ENCODE measurements at regions not wholly inside any gene's neighbourhood (a gene's known extent, or its start where the extent isn't known, plus 50 kb on each side); places are given as distances from the start of the nearest gene placed in this dataset.

- POLR2A ChIA-PET = no interaction called here
- dilution Hi-C loops (cut with MboI; ENCODE audit: extremely low pct_ligation_motif_present, low sequenced_read_pairs) = no loop called here
- FAIRE-seq = no peak
These were observed 564.8 kb downstream of the MED13L start for GRCh38 chr12:115712676-115713075.

More at GRCh38 chr12:115712676-115713075, 564.8 kb downstream of the MED13L start:
- TF ChIP-seq FOS (IDR thresholded peaks at IDR 0.05; ENCODE audit: borderline replicate concordance, insufficient read depth, low read length) (no peak), MYC (IDR thresholded peaks at IDR 0.05; ENCODE audit: low read depth, low read length) (no peak), EZH2 (IDR thresholded peaks at IDR 0.05; ENCODE audit: borderline replicate concordance, low read depth, low read length, severe bottlenecking) (no peak), GATA2 (IDR thresholded peaks at IDR 0.05; ENCODE audit: insufficient read depth, insufficient read length, low read depth, low read length) (no peak), CTCF (IDR thresholded peaks at IDR 0.05; ENCODE audit: extremely low read depth in 1 of 2, insufficient read depth in 1 of 2, low read depth in 1 of 2, low read length in 2 of 2) (no peak), POLR2A (IDR thresholded peaks at IDR 0.05; ENCODE audit: low read depth, low read length) (no peak), JUN (IDR thresholded peaks at IDR 0.05; ENCODE audit: borderline replicate concordance, insufficient read depth, insufficient read length, low read depth) (no peak), MAX (IDR thresholded peaks at IDR 0.05; ENCODE audit: insufficient read depth, insufficient read length) (no peak), POLR2AphosphoS5 (IDR thresholded peaks at IDR 0.05; ENCODE audit: insufficient read depth, low read depth, low read length) (no peak)
- H3K79me2 ChIP-seq (ENCODE audit: control insufficient read depth, insufficient read depth, low read length) = no peaks in the 10 kb centered on the region
- H4K20me1 ChIP-seq (replicated peaks; ENCODE audit: control insufficient read depth, extremely low read depth, insufficient read depth, low read length) = no peaks in the 10 kb centered on the region
- H3K27me3 ChIP-seq (ENCODE audit: control insufficient read depth in 2 of 2, insufficient read depth in 2 of 2, low read length in 2 of 2) = no peaks in the 10 kb centered on the region
- intact Hi-C loops (cut with micrococcal nuclease) = no loop called here
- no peak overlapping the region for H3K27ac ChIP-seq (ENCODE audit: insufficient read depth, low read depth, low read length)
- no peak overlapping the region for H2AFZ ChIP-seq (ENCODE audit: low read depth, low read length)
- no peak overlapping the region for H3K4me2 ChIP-seq (ENCODE audit: insufficient read depth, low read length)
- H3K9me1 ChIP-seq (replicated peaks; ENCODE audit: control insufficient read depth, extremely low read depth, insufficient read depth, low read length) = no peaks in the 10 kb centered on the region
- BruUV-seq (replicated peaks) = no TSS peak
- H3K36me3 ChIP-seq (ENCODE audit: control insufficient read depth in 2 of 2, extremely low read depth in 1 of 2, insufficient read depth in 2 of 2, low read length in 2 of 2) = no peaks in the 10 kb centered on the region
- no peak overlapping the region for H3K9ac ChIP-seq (replicated peaks; ENCODE audit: extremely low read depth, insufficient read depth, low read length)
- DNase-seq (ENCODE audit: low read depth, low spot score) = no peak
- peaks cover 8% of the 10 kb centered on the region for H3K9me3 ChIP-seq (replicated peaks; ENCODE audit: control insufficient read depth, insufficient read depth, low read length)
- no peak overlapping the region for H3K4me3 ChIP-seq (replicated peaks in 1 of 3; ENCODE audit: insufficient read depth in 1 of 3, low read depth in 1 of 3, low read length in 3 of 3)
- CTCF ChIA-PET = no interaction called here
- H3K4me1 ChIP-seq (ENCODE audit: control insufficient read depth, extremely low read depth, insufficient read depth, low read length) = no peaks in the 10 kb centered on the region

Data from endothelial cell of umbilical vein (primary cell).